Stimulated activated CD8-positive, alpha-beta memory T cell treated with anti-CD3 and anti-CD28 coated beads, Interleukin-12 subunit alpha, Interleukin-12 subunit beta, amount 100 ng/mL, for 24 hours (primary cell): ENCODE measurements at regions not wholly inside any gene's neighbourhood (a gene's known extent, or its start where the extent isn't known, plus 50 kb on each side); places are given as distances from the start of the nearest gene placed in this dataset.

Experiments used
- DNase-seq: peaks from one replicate; pipeline ENCODE4 v3.0.0-alpha.2; 2020; ENCODE audit errors: extremely low read depth

DNA sequence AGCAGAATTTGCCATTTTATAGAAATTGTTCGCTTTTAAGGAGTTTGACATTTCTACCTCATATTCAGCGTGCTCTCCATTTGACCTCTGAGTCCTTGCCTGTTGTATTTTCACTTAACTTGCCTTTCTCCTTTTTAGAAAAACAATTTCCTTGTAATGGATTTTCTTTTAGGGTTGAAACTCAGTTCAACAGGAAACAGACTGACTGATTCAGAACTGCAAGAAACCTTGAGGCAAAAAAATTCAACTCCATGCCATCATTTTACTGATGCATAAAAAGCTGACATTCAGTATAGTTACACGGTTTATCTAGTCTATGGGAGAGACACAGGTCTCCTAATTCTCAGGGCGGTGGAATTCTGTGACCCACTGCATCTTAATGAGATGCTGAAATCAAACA, 59.8 kb downstream of the MRPS30 start:
- no peak for DNase-seq

DNA sequence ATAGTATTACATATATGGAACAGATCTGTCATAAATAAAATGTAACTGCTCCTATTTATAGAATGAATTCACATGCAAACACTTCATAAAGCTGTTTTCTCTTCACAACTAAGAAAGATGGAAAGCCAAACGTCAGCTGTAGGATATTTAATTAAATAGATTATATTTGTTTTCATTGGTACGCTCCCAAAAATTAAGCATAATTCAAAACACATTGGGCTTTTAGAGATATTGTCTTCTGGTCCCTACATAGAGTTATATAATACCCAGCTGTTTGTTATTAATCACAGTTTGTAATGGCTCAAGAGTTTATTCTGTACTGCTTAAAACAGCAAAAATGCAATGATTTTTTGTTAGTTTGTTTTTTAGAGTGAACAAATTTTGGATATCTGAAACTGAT, 61.2 kb downstream of the MRPS30 start:
- DNase-seq, result no peak

DNA sequence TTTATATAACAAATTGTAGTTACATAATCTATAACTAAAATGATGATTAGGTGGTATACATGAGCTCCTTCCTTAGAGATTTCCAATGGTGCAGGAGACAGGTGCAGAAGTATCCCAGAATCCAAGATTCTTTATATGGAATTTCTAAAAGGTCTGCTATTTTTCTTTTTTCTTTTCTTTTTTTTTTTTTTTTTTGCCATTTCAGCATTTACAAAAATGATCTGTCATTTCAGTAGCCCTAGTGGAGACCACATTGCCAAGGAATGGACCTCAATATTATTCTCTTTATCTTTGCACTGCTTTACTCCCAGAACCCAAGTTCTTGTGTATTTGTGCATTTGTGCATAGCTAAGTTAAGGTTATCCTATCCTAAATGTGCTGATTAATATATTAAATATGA, 61.7 kb downstream of the MRPS30 start:
- no peak for DNase-seq

DNA sequence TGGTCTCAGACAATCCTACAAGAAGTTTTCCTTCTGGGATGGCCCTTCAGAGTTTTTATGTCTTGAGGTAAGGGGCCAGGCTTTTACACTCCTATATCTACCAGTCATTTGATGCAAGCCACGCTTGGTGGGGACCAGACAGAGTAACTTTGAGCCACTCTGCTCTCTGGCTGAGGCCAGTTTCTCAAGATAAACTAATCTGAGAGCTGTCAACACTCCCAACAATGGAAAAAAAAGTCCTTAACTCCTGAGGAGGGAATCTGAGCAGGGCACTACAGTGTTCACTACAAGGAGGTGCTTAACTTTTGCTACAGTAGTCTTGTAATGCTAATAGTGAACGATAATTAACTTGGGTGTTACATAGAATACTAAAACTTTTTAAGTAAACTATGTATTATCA, 62.7 kb downstream of the MRPS30 start:
- no peak for DNase-seq

DNA sequence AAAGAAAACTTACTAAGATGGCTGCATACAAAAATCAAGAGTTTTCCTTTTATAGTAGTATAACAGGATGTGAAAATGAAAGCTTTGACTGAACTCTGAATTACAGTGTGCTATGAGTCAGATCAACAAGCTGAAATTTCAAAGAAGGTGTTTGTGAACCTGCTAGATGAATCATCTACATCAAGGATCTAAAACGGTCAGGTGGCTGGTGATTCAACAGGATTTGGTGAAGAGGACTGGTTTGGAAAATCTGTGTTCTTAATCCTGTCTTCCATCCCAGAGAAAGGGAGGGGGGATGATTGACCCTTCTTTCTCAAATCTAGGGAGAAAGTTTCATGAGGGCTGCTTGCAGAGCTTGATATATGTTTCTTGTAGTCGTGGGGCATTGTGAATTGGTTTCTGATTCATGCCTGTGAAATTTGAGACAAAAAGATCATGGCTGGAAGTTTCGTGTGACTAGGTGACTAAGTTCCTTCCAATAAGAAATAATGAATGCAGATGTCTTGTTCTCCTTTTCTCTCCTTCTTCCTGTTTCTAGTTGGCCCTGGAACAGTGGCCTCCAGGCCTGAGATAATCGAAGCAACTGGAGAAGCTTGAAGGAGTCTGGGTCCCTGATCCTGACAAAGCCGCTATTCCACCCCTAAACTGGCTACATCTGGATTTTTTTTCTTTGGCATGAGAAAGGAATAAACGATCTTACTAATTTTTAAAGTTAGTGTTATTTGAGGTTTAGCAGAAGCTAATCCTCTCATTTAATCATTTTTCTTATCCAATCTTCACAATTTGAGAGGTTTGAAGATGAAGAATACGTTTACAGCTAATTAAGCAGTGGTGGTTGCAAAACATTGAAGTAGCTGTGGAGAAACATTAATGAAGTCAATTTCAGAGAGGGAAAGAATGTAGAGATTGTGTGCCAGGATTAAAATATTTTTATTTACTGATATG, 67.2 kb downstream of the MRPS30 start:
- peak; percentile 1 for DNase-seq

DNA sequence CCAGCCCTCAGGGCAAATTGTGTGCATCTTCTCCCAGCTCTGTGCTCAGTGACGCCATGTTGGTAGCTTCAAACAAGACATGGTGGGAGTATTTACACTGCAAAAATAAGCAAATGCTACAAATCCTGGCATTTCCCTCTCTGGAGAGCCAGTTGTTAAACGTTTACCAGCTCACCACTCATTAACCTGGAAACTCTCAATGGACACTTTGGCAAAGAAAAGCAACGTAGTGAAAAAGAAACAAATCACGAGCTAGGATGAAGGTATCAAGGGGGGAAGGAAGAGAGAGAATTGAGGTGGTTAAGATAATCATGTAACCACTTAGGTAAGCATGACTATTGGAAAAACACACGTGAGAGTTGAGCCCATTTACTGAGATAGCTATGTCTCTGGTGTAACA, 72.5 kb downstream of the MRPS30 start:
- DNase-seq, result no peak

DNA sequence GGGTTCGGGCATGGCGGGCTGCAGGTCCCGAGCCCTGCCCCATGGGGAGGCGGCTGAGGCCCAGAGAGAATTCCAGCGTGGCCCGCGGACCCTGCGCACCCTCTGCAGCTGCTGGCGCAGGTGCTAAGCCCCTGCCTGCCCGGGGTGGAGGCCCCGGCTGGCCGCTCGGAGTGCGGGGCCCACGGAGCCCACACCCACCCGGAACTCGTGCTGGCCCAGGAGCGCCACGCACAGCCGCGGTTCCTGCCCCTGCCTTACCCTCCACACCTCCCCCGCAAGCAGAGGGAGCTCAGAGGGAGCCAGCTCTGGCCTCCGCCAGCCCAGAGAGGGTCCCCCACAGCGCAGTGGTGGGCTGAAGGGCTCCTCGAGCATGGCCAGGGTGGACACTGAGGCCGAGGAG, 75.3 kb downstream of the MRPS30 start:
- no peak for DNase-seq

DNA sequence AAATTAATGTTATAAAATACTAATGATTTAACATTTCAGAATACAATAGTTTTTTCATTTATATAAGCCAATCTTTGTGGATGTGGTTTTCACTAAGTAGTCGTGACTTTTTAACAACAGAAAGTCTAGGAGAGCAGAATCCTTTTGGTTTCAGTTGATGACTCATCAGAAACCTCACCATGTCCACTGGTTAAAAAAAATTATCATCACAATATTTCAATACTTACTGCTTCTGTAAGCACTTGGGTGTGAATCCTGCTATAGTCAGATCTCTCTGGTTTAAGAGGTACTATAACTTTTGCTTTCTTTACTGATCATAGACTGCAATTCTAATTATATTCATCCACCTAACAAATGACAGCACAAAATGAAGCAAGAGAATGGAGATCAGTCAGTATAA, 77.2 kb downstream of the MRPS30 start:
- no peak for DNase-seq

DNA sequence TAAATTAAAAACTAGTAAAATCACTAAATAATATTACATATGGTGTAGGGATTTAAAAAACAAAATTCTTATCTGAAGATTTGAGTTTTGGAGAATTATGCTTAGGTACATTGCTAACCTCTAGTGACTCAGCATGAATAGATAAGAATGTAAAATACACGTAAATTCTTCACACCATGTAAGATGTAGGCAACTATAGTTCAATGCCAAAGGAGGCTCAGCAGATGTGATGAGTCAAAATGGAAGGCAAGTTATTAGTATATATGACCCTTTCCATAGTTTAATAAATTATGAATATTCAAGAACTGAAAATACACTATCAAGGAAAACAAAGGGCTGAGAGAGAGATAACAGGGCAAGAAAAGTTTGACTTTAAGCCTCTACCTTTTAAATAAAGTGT, 79.0 kb downstream of the MRPS30 start:
- DNase-seq, result no peak

DNA sequence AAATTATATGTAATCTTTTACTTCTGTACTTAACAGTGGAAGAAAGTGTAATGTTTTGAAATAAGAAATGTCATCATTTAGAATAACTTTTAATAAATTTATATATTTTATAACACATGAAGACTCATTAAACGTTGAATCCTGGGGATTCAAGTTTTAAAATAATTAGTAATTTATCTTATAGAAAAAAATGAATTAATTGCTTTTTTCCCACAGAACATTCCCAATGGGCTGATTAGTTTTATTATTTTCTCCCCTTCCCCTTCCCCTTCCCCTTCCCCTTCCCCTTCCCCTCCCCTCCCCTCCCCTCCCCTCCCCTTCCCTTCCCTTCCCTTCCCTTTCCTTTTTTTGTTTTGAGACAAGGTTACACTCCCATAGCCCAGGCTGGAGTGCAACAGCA, 79.7 kb downstream of the MRPS30 start:
- no peak for DNase-seq

DNA sequence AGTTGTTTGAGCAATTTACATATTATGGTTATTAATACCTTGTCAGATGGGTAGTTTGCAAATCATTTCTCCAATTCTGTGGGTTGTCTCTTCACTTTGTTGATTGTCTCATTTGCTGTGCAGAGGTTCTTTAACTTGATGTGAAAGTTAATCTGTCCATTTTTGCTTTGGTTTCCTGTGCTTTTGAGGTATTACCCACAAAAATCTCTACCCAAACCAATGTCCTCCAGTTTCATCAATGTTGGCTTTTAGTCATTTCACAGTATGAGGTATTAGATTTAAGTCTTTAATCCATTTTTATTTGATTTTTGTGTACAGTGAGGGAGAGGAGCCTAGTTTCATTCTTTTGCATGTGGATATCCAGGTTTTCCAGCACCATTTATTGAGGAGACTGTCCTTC, 82.4 kb downstream of the MRPS30 start:
- DNase-seq, result no peak

DNA sequence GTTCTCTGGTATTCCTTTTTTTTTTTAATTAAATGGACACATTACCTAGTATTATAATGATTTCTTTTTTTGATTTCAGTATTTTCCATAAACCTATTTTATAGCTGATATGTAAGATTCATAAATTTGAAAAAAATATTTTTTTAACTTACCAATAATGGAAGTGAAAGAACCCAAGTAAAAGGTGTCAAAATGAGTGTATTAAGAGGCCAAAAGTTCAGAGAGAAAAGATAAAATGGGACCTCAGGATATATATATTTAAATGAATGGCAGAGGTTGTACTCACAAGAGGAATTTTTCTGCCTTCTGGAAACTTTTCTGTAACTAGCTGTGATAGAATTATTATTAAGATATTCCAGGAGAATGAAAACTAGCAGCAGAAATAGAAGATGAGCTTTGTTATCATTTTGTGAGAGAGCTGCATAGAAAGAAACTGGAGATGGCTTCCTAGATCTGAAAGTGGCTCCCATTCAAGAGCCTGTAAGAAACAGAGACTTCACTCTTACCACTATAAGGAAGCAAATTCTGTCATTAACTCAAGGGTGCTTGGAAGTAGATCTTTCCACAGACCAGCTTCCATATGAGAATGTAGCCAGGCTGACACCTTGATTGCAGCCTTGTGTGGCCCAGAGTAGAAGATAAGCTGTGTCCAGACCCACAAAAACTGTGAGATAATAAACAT, 91.7 kb downstream of the MRPS30 start:
- no peak for DNase-seq

DNA sequence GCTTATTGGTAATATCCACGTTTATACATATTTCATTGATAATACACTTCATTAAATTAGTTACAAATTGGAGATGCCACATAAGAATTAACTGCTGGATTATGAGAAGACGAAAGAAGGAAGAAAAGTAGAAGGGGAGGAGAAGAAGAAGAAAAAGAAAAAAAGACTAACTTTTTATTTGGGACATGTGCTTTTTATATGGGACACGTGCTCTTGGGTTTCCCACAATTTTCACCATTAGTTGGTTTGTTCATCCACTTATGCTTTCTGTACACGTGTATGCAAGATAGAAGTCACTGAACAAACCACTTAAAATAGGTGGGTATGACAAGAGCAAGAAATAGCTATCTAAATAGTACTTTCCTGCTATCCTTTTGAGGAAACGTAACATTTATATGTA, 98.6 kb downstream of the MRPS30 start:
- DNase-seq, result no peak

DNA sequence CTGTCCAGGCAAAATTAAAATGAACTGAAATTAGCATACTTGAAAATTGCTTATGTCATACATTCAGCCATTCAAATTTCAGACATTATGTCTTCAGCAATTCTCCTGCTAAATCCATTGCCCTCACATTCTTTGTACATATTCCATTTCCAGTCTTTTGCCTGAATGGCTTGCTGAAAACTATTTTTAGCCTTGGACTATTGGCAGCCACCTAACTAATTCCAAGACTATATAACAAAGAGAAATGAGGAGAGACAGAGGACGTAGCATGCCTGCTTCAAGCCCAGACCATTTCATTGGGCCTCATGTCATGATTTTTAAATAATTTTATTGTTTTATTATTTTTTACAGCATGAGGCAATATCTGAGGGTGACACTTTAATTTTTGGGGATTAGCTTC, 100.3 kb downstream of the MRPS30 start:
- DNase-seq, result no peak

DNA sequence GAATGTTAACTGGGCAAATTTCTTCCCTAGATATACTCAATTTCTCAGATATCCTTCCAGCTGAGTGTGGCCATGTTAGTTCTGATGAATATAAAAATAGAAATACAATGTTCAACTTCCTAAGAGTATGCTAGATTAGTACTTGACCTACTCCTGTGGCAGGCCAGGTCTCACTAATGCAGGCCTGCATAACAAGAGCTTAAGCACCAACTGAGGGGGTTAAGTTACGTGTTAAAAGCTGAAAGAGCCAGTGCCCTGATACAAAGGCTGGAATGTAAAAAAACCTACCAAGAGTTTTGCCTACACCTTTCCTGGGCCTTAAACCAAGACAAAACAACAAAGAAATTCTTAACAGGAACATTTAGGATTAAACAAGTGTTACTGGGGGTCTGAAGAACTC, 102.8 kb downstream of the MRPS30 start:
- DNase-seq, result no peak

DNA sequence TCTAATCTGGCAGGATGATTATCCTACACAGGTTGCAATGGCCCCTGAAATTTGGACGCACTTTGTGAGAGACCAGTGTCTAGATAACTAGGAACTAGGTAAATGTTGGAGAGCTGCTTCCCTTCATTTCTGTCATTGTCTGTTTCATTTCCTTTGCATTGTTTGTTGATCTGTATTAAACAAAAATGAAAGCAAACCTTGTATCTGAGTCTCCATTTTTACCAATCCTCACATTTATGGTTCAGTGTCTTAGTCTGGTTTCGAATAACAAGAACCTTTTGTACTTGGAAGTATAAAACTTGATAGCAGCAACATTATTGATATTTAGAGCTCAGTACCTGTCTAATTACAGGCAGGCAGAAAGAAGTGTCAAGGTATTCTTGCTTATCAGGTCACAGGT, 105.5 kb downstream of the MRPS30 start:
- no peak for DNase-seq

DNA sequence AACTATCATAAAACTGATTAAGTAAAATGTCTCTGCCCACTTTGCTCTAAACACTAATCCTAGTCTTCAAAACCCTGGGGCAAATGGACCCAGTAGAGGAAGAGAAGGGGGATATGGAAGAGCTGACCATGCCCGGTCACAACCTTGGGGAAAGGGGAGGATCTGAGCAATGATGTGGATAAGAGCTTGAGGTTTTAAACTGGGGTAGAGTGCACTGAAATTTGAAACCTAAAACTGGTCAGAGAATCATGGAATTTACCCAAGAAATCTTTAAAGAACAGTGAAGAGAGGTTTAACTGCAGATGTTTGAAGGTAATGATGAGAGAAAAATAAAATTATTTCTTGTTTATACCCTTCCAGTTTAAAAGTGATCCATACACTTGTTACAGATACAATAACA, 110.8 kb downstream of the MRPS30 start:
- DNase-seq, result no peak

DNA sequence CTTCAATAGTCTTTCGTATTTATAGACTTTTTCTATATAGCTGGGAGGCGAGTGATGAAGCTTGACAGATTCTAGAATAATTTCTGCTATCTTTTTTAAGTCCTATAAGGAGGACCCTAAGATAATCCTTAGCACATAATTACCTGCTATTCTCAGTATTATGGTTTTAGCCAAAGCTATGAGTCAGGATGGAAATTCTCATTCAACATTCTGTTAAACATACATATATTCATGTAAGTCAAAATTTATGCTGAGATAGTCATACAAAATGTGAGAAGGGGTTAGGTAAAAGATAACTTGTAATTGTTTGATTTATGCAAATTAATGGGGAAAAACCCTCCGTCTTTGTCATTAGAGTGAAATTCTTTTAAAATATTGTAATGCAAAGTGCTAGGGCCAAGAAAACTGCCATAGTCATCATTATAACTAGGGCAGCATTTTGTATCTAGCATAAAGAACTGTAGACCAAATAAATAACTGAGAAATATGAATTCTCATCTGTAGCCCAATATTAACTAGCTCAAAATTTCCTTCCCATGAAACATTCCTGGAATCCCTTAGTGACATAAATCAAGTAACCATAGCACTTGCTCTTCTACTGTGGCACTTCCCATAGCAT, 118.5 kb downstream of the MRPS30 start:
- DNase-seq, result no peak

DNA sequence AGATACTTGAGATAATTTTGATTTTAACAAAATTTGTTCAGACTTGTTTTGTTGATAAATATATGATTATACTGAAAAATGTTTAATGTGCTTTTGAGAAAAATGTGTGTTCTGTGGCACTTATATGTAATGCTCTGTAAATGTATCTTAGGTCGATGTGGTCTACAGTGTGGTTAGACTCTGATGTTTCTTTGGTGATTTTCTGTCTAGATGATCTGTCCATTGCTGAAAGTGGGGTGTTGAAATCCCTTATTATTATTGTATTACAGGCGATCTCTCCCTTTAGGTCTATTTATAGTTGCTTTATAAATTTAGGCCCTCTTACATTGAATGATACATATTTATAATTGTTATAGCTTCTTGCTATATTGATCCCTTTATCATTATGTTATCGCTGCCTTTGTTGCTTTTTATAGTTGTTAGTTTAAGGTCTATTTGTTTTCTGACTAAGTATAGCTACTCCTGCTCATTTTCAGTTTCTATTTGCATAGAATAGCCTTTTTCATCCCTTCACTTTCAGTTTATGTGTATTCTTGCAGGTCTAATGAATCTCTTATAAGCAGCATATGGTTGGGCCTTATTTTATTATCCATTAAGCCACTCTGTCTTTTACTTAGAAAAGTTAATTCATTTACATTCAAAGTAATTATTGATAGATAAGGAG, 124.3 kb downstream of the MRPS30 start:
- no peak for DNase-seq

DNA sequence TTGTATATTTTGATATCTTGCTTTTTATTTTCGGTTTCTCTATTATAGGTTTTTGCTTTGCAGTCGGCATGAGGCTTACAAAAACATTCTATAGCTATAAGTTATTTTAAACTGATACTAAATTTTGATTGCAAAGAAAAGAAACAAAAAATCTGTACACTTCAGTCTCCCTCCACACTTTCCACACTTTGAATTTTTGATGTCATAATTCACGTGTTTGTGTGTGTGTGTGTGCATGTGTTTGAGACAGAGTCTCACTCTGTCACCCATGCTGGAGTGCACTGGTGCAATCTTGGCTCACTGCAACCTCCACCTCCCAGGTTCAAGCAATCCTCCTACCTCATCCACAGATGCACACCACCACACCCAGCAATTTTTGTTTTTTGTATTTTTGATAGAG, 124.9 kb downstream of the MRPS30 start:
- DNase-seq, result no peak

DNA sequence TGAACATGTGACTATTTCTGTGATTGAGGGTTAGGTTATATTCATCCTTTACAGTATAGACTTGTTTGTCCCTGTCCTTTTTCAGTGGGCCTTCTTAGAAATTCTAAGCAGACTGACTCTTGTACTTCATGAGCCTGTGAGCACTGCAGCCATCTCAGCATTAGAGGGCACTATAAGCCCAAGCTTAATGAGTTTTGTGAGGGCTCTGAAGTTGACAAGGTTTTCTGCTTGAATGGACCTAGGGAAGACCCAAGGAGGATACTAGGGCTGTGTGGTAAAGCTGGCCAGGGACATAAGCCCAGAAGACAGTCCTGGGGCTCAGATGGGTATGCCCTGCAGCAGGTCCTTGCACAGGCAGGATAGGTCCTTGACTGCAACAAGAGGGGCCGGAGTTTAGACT, 126.5 kb downstream of the MRPS30 start:
- DNase-seq, result no peak

DNA sequence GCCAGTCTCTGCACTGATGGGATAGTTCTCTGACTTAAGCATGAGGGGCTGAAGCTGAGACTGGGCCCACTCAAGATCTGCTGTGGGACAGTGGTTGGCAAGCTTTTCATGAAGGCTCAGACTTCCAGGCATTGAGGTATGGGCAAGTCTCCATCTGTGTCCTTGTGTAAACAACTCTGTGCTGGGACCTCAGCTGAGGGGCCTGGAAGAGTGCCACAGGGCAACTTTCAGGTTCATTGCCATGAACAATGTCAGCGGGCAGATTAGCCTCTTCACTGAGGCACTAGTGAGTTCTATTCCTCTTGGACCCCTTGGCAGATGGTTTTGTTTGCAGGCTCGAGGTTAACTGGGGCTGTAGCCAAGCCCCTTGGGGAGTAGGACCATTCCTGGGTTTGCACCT, 127.1 kb downstream of the MRPS30 start:
- no peak for DNase-seq
